GM13977 (cell line): ENCODE measurements at regions not wholly inside any gene's neighbourhood (a gene's known extent, or its start where the extent isn't known, plus 50 kb on each side); places are given as distances from the start of the nearest gene placed in this dataset.
"Not testable (repeated sequence)": the region's sequence is repeated elsewhere in the genome, so short reads cannot be mapped to it uniquely, and the experiment has no call there.

Experiments
- DNase-seq: peaks from one replicate; pipeline ENCODE4 v3.0.0; 2012; ENCODE audit warnings: low spot score
- CTCF ChIP-seq: IDR thresholded peaks from 2 replicates; pipeline ENCODE4 v1.5.1; 2012; ENCODE audit warnings: mild to moderate bottlenecking, control low read depth; ENCODE audit not compliant: insufficient read depth; ENCODE audit errors: extremely low read depth, missing control alignments
- in situ Hi-C: fragments of 300-500 bp; cut with MboI; formaldehyde crosslinking; loops from one replicate; pipeline ENCODE4 v1.12.0; 2022; ENCODE audit warnings: low sequenced_read_pairs, low pct_unique_long_range_greater_than_20kb, mixed read lengths, inconsistent platforms; ENCODE audit not compliant: unreplicated experiment

DNA sequence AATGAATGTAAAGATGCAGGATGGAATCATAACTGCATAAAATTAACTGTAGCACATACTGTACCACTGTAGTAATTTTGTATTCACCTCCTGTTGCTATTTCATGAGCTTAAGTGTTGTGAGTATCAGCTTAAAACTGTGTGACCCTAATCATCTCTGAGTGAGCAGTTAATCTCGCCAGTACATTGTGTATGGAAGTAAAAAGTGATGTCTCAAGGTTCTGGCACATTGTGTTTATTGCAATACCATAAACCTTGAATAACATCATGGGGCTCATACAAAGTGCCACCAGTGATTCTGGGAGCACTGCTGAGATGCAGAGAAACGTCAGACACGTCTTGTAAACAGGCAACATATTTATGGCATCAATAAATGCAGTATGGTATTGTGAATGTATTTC lies 124.5 kb downstream of the PMAIP1 start:
- DNase-seq, result no peak
- in situ Hi-C loops, result no loop called here
- TF ChIP-seq CTCF, result no peak

DNA sequence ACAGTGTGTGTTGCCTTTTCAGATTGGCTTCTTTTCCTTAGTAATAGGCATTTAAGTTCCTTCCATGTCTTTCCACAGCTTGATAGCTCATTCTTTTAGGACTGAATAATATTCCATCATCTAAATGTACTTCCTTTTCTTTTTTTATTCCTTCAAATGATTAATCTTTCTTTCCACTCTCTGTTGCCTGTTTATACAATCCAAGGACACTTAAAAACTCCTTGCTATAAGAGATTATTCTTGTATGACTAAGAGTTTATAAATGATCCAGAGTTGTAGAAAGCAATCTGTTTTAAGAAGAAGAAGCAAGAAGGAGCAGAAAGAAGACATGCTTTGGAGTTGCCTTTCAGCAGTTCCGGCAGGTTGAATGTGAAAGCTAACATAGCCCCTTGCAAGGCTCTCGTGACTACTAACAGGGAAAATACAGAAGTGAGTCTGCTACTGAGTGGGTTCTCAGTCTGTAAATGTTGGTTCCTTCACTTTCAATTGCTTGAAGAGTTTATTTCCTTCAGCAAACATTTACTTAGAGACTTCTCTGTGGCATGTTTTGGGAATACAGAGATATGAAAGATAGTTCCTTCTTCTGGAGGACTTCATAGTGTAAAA lies 123.0 kb downstream of the PMAIP1 start:
- no peak for TF ChIP-seq CTCF
- DNase-seq, result no peak
- in situ Hi-C loops, result no loop called here

GRCh38 chr18:60021556-60021955 lies 121.8 kb downstream of the PMAIP1 start:
- DNase-seq, result no peak
- in situ Hi-C loops, result no loop called here

GRCh38 chr18:60020107-60020925 lies 120.5 kb downstream of the PMAIP1 start:
- no peak for TF ChIP-seq CTCF
- in situ Hi-C loops, result no loop called here
- no peak for DNase-seq

More at GRCh38 chr18:60021556-60021955, 121.8 kb downstream of the PMAIP1 start:
- TF ChIP-seq CTCF, result no peak

GRCh38 chr18:60019463-60019840 lies 119.7 kb downstream of the PMAIP1 start:
- TF ChIP-seq CTCF, result no peak
- in situ Hi-C loops, result no loop called here
- DNase-seq, result no peak

GRCh38 chr18:60018618-60019462 lies 119.0 kb downstream of the PMAIP1 start:
- no peak for TF ChIP-seq CTCF
- in situ Hi-C loops, result no loop called here
- no peak for DNase-seq

DNA sequence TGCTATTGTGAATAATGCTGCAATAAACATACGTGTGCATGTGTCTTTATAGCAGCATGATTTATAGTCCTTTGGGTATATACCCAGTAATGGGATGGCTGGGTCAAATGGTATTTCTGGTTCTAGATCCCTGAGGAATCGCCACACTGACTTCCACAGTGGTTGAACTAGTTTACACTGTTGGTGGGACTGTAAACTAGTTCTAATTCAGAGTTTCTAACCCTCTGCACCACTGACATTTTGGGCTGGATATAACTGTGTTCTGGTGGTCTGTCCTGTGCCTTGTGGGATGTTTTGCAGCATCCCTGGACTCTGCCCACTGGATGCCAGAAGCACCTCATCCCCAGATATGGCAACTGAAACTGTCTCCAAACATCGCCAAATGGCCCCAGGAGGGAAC lies 118.3 kb downstream of the PMAIP1 start:
- DNase-seq, in situ Hi-C loops: not testable (repeated sequence)
